SU-DHL-6 (cell line): ENCODE measurements at regions not wholly inside any gene's neighbourhood (a gene's known extent, or its start where the extent isn't known, plus 50 kb on each side); places are given as distances from the start of the nearest gene placed in this dataset.
"Not testable (repeated sequence)": the region's sequence is repeated elsewhere in the genome, so short reads cannot be mapped to it uniquely, and the experiment has no call there.

Experiments used
- H2AFZ ChIP-seq: fragments of 200-600 bp; sonication (generic); 2 replicates; pipeline ENCODE4 v1.6.1; 2014; ENCODE audit warnings: low read depth, mild to moderate bottlenecking, moderate library complexity, mixed read lengths, antibody characterized with exemption, low read length; ENCODE audit not compliant: severe bottlenecking
- H3F3A ChIP-seq: fragments of 200-600 bp; shearing (Covaris generic); 2 replicates; pipeline ENCODE4 v1.6.0; 2016; ENCODE audit warnings: antibody characterized with exemption, mild to moderate bottlenecking; ENCODE audit not compliant: insufficient read depth
- H3K27ac ChIP-seq: fragments of 200-600 bp; sonication (generic); 2 replicates; pipeline ENCODE4 v1.5.1; 2016; ENCODE audit warnings: low read depth, mild to moderate bottlenecking, low read length, moderate library complexity, mixed read lengths
- H3K27me3 ChIP-seq: fragments of 200-600 bp; sonication (generic), shearing (Covaris generic); 2 replicates; pipeline ENCODE4 v1.6.0; 2014; ENCODE audit warnings: mild to moderate bottlenecking, low read length
- H3K36me3 ChIP-seq: fragments of 200-600 bp; sonication (generic); 2 replicates; pipeline ENCODE4 v1.6.1; 2014; ENCODE audit warnings: mild to moderate bottlenecking, low read length, mixed read lengths
- H3K4me2 ChIP-seq: fragments of 300-600, 200-600 bp; shearing (Covaris generic), sonication (generic); 2 replicates; pipeline ENCODE4 v1.6.0; 2014; ENCODE audit warnings: low read length, low read depth, mild to moderate bottlenecking; ENCODE audit not compliant: poor library complexity, severe bottlenecking
- H3K4me3 ChIP-seq: fragments of 200-600 bp; sonication (generic); 2 replicates; pipeline ENCODE4 v1.5.1; 2014; ENCODE audit warnings: antibody characterized with exemption, low read length, mild to moderate bottlenecking, mixed read lengths; ENCODE audit not compliant: insufficient read depth, poor library complexity, severe bottlenecking
- H3K79me2 ChIP-seq: fragments of 200-600 bp; sonication (generic); 2 replicates; pipeline ENCODE4 v1.6.1; 2014; ENCODE audit warnings: mild to moderate bottlenecking, low read length, moderate library complexity; ENCODE audit not compliant: insufficient read depth
- H3K9ac ChIP-seq: fragments of 200-600 bp; sonication (generic); 2 replicates; pipeline ENCODE4 v1.7.0; 2014; ENCODE audit warnings: mild to moderate bottlenecking, low read length
- H3K9me2 ChIP-seq: fragments of 200-600 bp; sonication (generic); replicated peaks from 2 replicates; pipeline ENCODE4 v1.6.1; 2014; ENCODE audit warnings: low read length; ENCODE audit not compliant: insufficient read depth
- H3K9me3 ChIP-seq: fragments of 200-600 bp; sonication (generic); 2 replicates; pipeline ENCODE4 v1.6.1; 2014; ENCODE audit warnings: low read length, mixed read lengths; ENCODE audit not compliant: insufficient read depth
- H4K20me1 ChIP-seq: fragments of 200-600 bp; sonication (generic); 2 replicates; pipeline ENCODE4 v1.6.1; 2014; ENCODE audit warnings: low read depth, mild to moderate bottlenecking, antibody characterized with exemption, low read length, moderate library complexity, mixed read lengths
- CTCF ChIP-seq: fragments of 200-600 bp; sonication (generic); IDR thresholded peaks from one replicate; pipeline ENCODE4 v1.5.1; 2017; ENCODE audit warnings: antibody characterized with exemption, mild to moderate bottlenecking, low read length, moderate library complexity; ENCODE audit not compliant: insufficient read depth, poor library complexity, severe bottlenecking

GRCh38 chr7:6965051-6965450 lies 139.0 kb upstream of the CCZ1B start:
- not testable (repeated sequence) for H4K20me1 ChIP-seq, H2AFZ ChIP-seq, H3K9ac ChIP-seq, H3F3A ChIP-seq, H3K9me2 ChIP-seq, H3K4me2 ChIP-seq, H3K36me3 ChIP-seq, H3K4me3 ChIP-seq, H3K79me2 ChIP-seq, H3K27ac ChIP-seq, H3K9me3 ChIP-seq, H3K27me3 ChIP-seq
- TF ChIP-seq CTCF = peak; percentile 34

DNA sequence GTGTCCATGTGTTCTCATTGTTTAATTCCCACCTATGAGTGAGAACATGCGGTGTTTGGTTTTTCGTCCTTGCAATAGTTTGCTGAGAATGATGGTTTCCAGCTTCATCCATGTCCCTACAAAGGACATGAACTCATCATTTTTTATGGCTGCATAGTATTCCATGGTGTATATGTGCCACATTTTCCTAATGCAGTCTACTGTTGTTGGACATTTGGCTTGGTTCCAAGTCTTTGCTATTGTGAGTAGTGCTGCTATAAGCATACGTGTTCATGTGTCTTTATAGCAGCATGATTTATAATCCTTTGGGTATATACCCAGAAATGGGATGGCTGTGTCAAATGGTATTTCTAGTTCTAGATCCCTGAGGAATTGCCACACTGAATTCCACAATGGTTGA lies 144.1 kb upstream of the CCZ1B start:
- H4K20me1 ChIP-seq, H3K4me3 ChIP-seq, H3K4me2 ChIP-seq, H3K9me3 ChIP-seq, H3K27me3 ChIP-seq, H3K79me2 ChIP-seq, H3K36me3 ChIP-seq, H2AFZ ChIP-seq, H3K27ac ChIP-seq, H3K9me2 ChIP-seq, H3F3A ChIP-seq, H3K9ac ChIP-seq: not testable (repeated sequence)

- not testable (repeated sequence) for H3K4me2 ChIP-seq, H3F3A ChIP-seq, H3K27ac ChIP-seq, H3K9me2 ChIP-seq, H4K20me1 ChIP-seq, H3K36me3 ChIP-seq, H3K9ac ChIP-seq, H3K79me2 ChIP-seq, H2AFZ ChIP-seq, H3K9me3 ChIP-seq, H3K27me3 ChIP-seq, H3K4me3 ChIP-seq
Observed at GRCh38 chr7:6974876-6975275, 148.8 kb upstream of the CCZ1B start.

DNA sequence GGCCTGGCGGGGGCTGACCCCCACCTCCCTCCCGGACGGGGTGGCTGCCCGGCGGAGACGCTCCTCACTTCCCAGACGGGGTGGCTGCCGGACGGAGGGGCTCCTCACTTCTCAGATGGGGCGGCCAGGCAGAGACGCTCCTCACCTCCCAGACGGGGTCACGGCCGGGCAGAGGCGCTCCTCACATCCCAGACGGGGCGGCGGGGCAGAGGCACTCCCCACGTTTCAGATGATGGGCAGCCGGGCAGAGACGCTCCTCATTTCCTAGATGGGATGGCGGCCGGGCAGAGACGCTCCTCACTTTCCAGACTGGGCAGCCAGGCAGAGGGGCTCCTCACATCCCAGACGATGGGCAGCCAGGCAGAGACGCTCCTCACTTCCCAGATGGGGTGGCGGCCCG lies 149.3 kb upstream of the CCZ1B start:
- H3K9ac ChIP-seq, H3K9me3 ChIP-seq, H2AFZ ChIP-seq, H3K27me3 ChIP-seq, H3K79me2 ChIP-seq, H3K27ac ChIP-seq, H3K4me2 ChIP-seq, H4K20me1 ChIP-seq, H3K9me2 ChIP-seq, H3F3A ChIP-seq, H3K4me3 ChIP-seq, H3K36me3 ChIP-seq: not testable (repeated sequence)

GRCh38 chr7:6977368-6977767 lies 151.3 kb upstream of the CCZ1B start:
- H3K27ac ChIP-seq, H3K79me2 ChIP-seq, H3K9me2 ChIP-seq, H3K36me3 ChIP-seq, H2AFZ ChIP-seq, H3K9ac ChIP-seq, H3K27me3 ChIP-seq, H3K4me3 ChIP-seq, H3K9me3 ChIP-seq, H3F3A ChIP-seq, H4K20me1 ChIP-seq, H3K4me2 ChIP-seq: not testable (repeated sequence)

DNA sequence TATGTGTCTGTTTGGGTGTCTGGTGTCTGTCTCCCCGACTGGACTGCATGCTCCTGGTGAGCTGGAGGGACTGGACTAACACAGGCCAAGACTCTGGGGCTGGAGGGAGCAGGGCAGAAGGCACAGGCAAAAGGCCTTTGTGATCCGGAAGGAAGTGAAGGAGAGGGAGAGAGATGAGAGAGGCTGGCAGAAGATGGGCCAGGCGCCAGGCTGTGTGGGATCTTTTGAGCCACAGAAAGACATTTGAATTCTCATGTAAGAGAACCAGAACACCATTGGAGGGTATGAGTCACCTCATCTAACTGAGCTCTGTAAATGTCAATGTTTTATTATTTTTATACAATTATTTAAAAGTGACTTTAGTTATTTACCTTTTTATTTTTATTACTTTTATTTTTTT lies 152.3 kb upstream of the CCZ1B start:
- not testable (repeated sequence) for H3K9me3 ChIP-seq, H2AFZ ChIP-seq, H4K20me1 ChIP-seq, H3F3A ChIP-seq, H3K27me3 ChIP-seq, H3K36me3 ChIP-seq, H3K4me2 ChIP-seq, H3K9ac ChIP-seq, H3K79me2 ChIP-seq, H3K9me2 ChIP-seq, H3K27ac ChIP-seq, H3K4me3 ChIP-seq

- H3K9ac ChIP-seq, H3K4me2 ChIP-seq, H3K4me3 ChIP-seq, H3K27me3 ChIP-seq, H3F3A ChIP-seq, H3K36me3 ChIP-seq, H4K20me1 ChIP-seq, H3K9me2 ChIP-seq, H3K27ac ChIP-seq, H3K79me2 ChIP-seq, H2AFZ ChIP-seq, H3K9me3 ChIP-seq: not testable (repeated sequence)
Observed at GRCh38 chr7:6979456-6979855, 153.4 kb upstream of the CCZ1B start.

- not testable (repeated sequence) for H3K79me2 ChIP-seq, H3K4me3 ChIP-seq, H3K9me3 ChIP-seq, H3K27ac ChIP-seq, H3K36me3 ChIP-seq, H3F3A ChIP-seq, H2AFZ ChIP-seq, H3K9me2 ChIP-seq, H3K4me2 ChIP-seq, H3K27me3 ChIP-seq, H4K20me1 ChIP-seq, H3K9ac ChIP-seq
Observed at GRCh38 chr7:6982375-6982774, 156.3 kb upstream of the CCZ1B start.
